HEK293 (cell line): ENCODE measurements at regions not wholly inside any gene's neighbourhood (a gene's known extent, or its start where the extent isn't known, plus 50 kb on each side); places are given as distances from the start of the nearest gene placed in this dataset.

Experiments used
- CTCF ChIA-PET: fragments of 350-600 bp; formaldehyde crosslinking; extraction: SDS; loops from one replicate; lab custom pipeline; 2021; ENCODE audit warnings: antibody characterized with exemption; lab: Yijun Ruan, JAX
- POLR2A ChIA-PET: fragments of 300-600 bp; formaldehyde crosslinking; extraction: SDS; loops from one replicate; lab custom pipeline; 2020; ENCODE audit warnings: antibody characterized with exemption, inconsistent platforms; lab: Yijun Ruan, JAX
- H3K27ac ChIP-seq: fragments of 200-500 bp; sonication (Bioruptor generic); 2 replicates; pipeline ENCODE4 v1.5.1; 2014; ENCODE audit warnings: low read depth, low read length, control low read depth, inconsistent platforms; ENCODE audit errors: extremely low read depth
- H3K36me3 ChIP-seq, 2 experiments: fragments of 200-500 bp in 1 of 2; sonication (Bioruptor generic) in 1 of 2; 1 replicate in 1 of 2; 2 replicates in 1 of 2; pipeline ENCODE4 v1.5.1; 2014 to 2017; ENCODE audit warnings: inconsistent platforms in 2 of 2, low read length in 2 of 2; ENCODE audit not compliant: control insufficient read depth in 2 of 2, insufficient read depth in 1 of 2
- H3K4me1 ChIP-seq: fragments of 200-500 bp; sonication (Bioruptor generic); 2 replicates; pipeline ENCODE4 v1.5.1; 2014; ENCODE audit warnings: mild to moderate bottlenecking, low read length, inconsistent platforms; ENCODE audit not compliant: control insufficient read depth, insufficient read depth
- H3K4me3 ChIP-seq: 2 replicates; pipeline ENCODE4 v1.5.1; 2011; ENCODE audit warnings: low read depth, mild to moderate bottlenecking, control low read depth, low read length, moderate library complexity
- H3K9me3 ChIP-seq: fragments of 200-500 bp; sonication (Bioruptor generic); 2 replicates; pipeline ENCODE4 v1.5.1; 2014; ENCODE audit warnings: low read depth, low read length, inconsistent platforms; ENCODE audit not compliant: control insufficient read depth, insufficient read depth
- KLF10 ChIP-seq: fragments of 450-650 bp; IDR thresholded peaks from 2 replicates; pipeline ENCODE4 v1.5.1; 2018; ENCODE audit warnings: missing biosample characterization, mild to moderate bottlenecking, missing genetic modification characterization
- KLF8 ChIP-seq: fragments of 450-650 bp; formaldehyde crosslinking; IDR thresholded peaks from 2 replicates; pipeline ENCODE4 v1.5.1; 2016; ENCODE audit warnings: missing biosample characterization, missing genetic modification characterization
- PRDM1 ChIP-seq: fragments of 450-650 bp; formaldehyde crosslinking; IDR thresholded peaks from 2 replicates; pipeline ENCODE4; 2016; ENCODE audit warnings: missing biosample characterization, missing genetic modification characterization
- SP7 ChIP-seq: fragments of 450-650 bp; formaldehyde crosslinking; IDR thresholded peaks from 2 replicates; pipeline ENCODE4 v1.5.1; 2016; ENCODE audit warnings: missing biosample characterization, missing genetic modification characterization
- WT1 ChIP-seq: fragments of 450-650 bp; formaldehyde crosslinking; IDR thresholded peaks from 2 replicates; pipeline ENCODE4 v1.5.1; 2016; ENCODE audit warnings: missing biosample characterization, missing genetic modification characterization
- ZNF114 ChIP-seq: fragments of 450-650 bp; formaldehyde crosslinking; IDR thresholded peaks from 2 replicates; pipeline ENCODE4 v1.5.0; 2017; ENCODE audit warnings: missing biosample characterization, missing genetic modification characterization
- ZNF146 ChIP-seq: fragments of 450-650 bp; formaldehyde crosslinking; IDR thresholded peaks from 2 replicates; pipeline ENCODE4 v1.5.1; 2016; ENCODE audit warnings: missing biosample characterization, missing genetic modification characterization
- ZNF211 ChIP-seq: fragments of 450-650 bp; formaldehyde crosslinking; IDR thresholded peaks from 2 replicates; pipeline ENCODE4 v1.5.1; 2016; ENCODE audit warnings: low read depth, missing biosample characterization, missing genetic modification characterization
- ZNF354C ChIP-seq: fragments of 450-650 bp; formaldehyde crosslinking; IDR thresholded peaks from 2 replicates; pipeline ENCODE4 v1.5.1; 2016; ENCODE audit warnings: missing biosample characterization, missing genetic modification characterization, low read depth, borderline replicate concordance
- ZNF416 ChIP-seq: fragments of 450-650 bp; formaldehyde crosslinking; IDR thresholded peaks from 2 replicates; pipeline ENCODE4 v1.5.1; 2016; ENCODE audit warnings: missing biosample characterization, missing genetic modification characterization
- ZNF555 ChIP-seq: fragments of 450-650 bp; formaldehyde crosslinking; conservative IDR thresholded peaks from 2 replicates; pipeline ENCODE4 v1.5.1; 2017; ENCODE audit warnings: missing biosample characterization, mild to moderate bottlenecking, missing genetic modification characterization, inconsistent platforms
- ZNF664 ChIP-seq: fragments of 450-650 bp; formaldehyde crosslinking; IDR thresholded peaks from 2 replicates; pipeline ENCODE4 v1.5.1; 2016; ENCODE audit warnings: missing biosample characterization, missing genetic modification characterization
- ZNF768 ChIP-seq: fragments of 450-650 bp; formaldehyde crosslinking; IDR thresholded peaks from 2 replicates; pipeline ENCODE4 v1.5.1; 2018; ENCODE audit warnings: missing biosample characterization, mild to moderate bottlenecking, missing genetic modification characterization
- ZNF776 ChIP-seq: fragments of 450-650 bp; formaldehyde crosslinking; IDR thresholded peaks from 2 replicates; pipeline ENCODE4 v1.5.0; 2017; ENCODE audit warnings: missing biosample characterization, missing genetic modification characterization, borderline replicate concordance
- ZNF785 ChIP-seq: fragments of 450-650 bp; formaldehyde crosslinking; IDR thresholded peaks from 2 replicates; pipeline ENCODE4 v1.5.1; 2016; ENCODE audit warnings: missing biosample characterization, missing genetic modification characterization
- TF ChIP-seq, protein P1 (sequence below): fragments of 450-650 bp; formaldehyde crosslinking; IDR thresholded peaks from 2 replicates; pipeline ENCODE4; 2016; ENCODE audit warnings: missing biosample characterization, missing genetic modification characterization
- TF ChIP-seq, protein P2 (sequence below): fragments of 450-650 bp; formaldehyde crosslinking; conservative IDR thresholded peaks from 2 replicates; pipeline ENCODE4 v1.5.1; 2016; ENCODE audit warnings: low read depth, missing biosample characterization, missing genetic modification characterization

DNA sequence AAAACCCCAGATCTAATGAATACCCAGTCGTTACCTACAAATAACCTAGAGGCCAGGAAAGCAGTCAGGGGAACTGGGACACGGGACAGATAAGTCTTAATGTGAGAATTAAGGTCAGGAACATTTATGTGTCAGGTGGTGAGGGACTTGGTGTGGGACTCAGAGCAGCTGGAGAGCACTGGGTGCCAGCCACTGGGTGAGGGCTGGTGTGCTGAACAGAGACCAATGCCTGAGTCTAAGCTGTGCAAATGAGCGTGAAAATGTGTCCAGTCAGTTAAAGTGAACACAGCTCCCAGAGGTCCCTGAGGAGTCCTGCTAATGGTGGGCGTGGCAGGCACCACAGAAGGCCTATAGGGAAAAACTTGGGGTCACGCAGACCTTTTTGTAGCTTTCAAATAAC is 225.9 kb downstream of the C1D start:
- ChIA-PET POLR2A (no interaction called here), CTCF (interaction anchor here (0.6 to 3.0 kb wide), 4 partner anchors 9 to 186 kb away, joined by 4 to 10 read pairs (median 6); no protein-coding TSS in a partner anchor)
- Histone ChIP-seq H3K27ac (no peak overlapping the region), H3K36me3 (no peaks in the 10 kb centered on the region), H3K4me3 (no peak overlapping the region), H3K9me3 (no peaks in the 10 kb centered on the region), H3K4me1 (no peaks in the 10 kb centered on the region)
- TF ChIP-seq KLF8 (tag by site-specific recombination) (no peak), ZNF785 (no peak), ZNF555 (no peak), ZNF146 (tag by site-specific recombination) (no peak)
- TF ChIP-seq, protein P1, sequence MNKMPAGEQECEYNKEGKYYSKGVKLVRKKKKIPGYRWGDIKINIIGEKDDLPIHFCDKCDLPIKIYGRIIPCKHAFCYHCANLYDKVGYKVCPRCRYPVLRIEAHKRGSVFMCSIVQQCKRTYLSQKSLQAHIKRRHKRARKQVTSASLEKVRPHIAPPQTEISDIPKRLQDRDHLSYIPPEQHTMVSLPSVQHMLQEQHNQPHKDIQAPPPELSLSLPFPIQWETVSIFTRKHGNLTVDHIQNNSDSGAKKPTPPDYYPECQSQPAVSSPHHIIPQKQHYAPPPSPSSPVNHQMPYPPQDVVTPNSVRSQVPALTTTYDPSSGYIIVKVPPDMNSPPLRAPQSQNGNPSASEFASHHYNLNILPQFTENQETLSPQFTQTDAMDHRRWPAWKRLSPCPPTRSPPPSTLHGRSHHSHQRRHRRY (tag by site-specific recombination), result no peak

GRCh38 chr2:67838205-67838604 is 224.6 kb downstream of the C1D start:
- H3K4me3 ChIP-seq, result no peak overlapping the region
- ChIA-PET POLR2A (no interaction called here), CTCF (interaction anchor here (1.0 to 3.0 kb wide), 3 partner anchors 8 to 104 kb away, joined by 3 to 27 read pairs (median 10); no protein-coding TSS in a partner anchor)
- no peak overlapping the region for H3K27ac ChIP-seq
- TF ChIP-seq SP7 (tag by site-specific recombination) (no peak), ZNF211 (tag by site-specific recombination) (no peak), ZNF354C (tag by site-specific recombination) (no peak)
- H3K36me3 ChIP-seq, result no peaks in the 10 kb centered on the region
- no peaks in the 10 kb centered on the region for H3K9me3 ChIP-seq
- H3K4me1 ChIP-seq, result no peaks in the 10 kb centered on the region

- ChIA-PET POLR2A (no interaction called here), CTCF (interaction anchor here (1.3 to 2.8 kb wide), 3 partner anchors 106 to 188 kb away, joined by 6 to 27 read pairs (median 16); no protein-coding TSS in a partner anchor)
- Histone ChIP-seq H3K36me3 (no peaks in the 10 kb centered on the region), H3K27ac (no peak overlapping the region), H3K4me3 (no peak overlapping the region), H3K4me1 (no peaks in the 10 kb centered on the region), H3K9me3 (no peaks in the 10 kb centered on the region)
- TF ChIP-seq PRDM1 (tag by site-specific recombination), result no peak
- no peak for TF ChIP-seq ZNF776 (tag by site-specific recombination)
- no peak for TF ChIP-seq ZNF768 (tag by site-specific recombination)
- 0 out of 2 replicates have a peak, but pooled peaks have one; percentile 34 for TF ChIP-seq WT1 (tag by site-specific recombination)
- no peak for TF ChIP-seq ZNF114 (tag by site-specific recombination)
Measured at GRCh38 chr2:67839242-67839641, 223.6 kb downstream of the C1D start.

GRCh38 chr2:67839668-67840067 is 223.1 kb downstream of the C1D start:
- Histone ChIP-seq H3K27ac (no peak overlapping the region), H3K4me3 (no peak overlapping the region), H3K4me1 (no peaks in the 10 kb centered on the region), H3K36me3 (no peaks in the 10 kb centered on the region), H3K9me3 (no peaks in the 10 kb centered on the region)
- POLR2A ChIA-PET, result no interaction called here
- TF ChIP-seq KLF10 (tag by site-specific recombination), result no peak
- TF ChIP-seq ZNF664 (tag by site-specific recombination), result 0 out of 2 replicates have a peak, but pooled peaks have one; percentile 19
- TF ChIP-seq ZNF416 (tag by site-specific recombination), result no peak
- TF ChIP-seq, protein P2, sequence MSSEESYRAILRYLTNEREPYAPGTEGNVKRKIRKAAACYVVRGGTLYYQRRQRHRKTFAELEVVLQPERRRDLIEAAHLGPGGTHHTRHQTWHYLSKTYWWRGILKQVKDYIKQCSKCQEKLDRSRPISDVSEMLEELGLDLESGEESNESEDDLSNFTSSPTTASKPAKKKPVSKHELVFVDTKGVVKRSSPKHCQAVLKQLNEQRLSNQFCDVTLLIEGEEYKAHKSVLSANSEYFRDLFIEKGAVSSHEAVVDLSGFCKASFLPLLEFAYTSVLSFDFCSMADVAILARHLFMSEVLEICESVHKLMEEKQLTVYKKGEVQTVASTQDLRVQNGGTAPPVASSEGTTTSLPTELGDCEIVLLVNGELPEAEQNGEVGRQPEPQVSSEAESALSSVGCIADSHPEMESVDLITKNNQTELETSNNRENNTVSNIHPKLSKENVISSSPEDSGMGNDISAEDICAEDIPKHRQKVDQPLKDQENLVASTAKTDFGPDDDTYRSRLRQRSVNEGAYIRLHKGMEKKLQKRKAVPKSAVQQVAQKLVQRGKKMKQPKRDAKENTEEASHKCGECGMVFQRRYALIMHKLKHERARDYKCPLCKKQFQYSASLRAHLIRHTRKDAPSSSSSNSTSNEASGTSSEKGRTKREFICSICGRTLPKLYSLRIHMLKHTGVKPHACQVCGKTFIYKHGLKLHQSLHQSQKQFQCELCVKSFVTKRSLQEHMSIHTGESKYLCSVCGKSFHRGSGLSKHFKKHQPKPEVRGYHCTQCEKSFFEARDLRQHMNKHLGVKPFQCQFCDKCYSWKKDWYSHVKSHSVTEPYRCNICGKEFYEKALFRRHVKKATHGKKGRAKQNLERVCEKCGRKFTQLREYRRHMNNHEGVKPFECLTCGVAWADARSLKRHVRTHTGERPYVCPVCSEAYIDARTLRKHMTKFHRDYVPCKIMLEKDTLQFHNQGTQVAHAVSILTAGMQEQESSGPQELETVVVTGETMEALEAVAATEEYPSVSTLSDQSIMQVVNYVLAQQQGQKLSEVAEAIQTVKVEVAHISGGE (tag by site-specific recombination), result no peak
- CTCF ChIA-PET, result interaction anchor here (0.6 to 2.8 kb wide), 14 partner anchors 17 to 1921 kb away, joined by 3 to 27 read pairs (median 4); no protein-coding TSS in a partner anchor
